GM12872 (cell line): ENCODE measurements at regions not wholly inside any gene's neighbourhood (a gene's known extent, or its start where the extent isn't known, plus 50 kb on each side); places are given as distances from the start of the nearest gene placed in this dataset.

Source experiments
- TF ChIP-seq, protein P1 (sequence below): IDR thresholded peaks from 3 replicates; pipeline ENCODE4 v1.5.1; 2011; ENCODE audit warnings: low read depth, mild to moderate bottlenecking, low read length, moderate library complexity; ENCODE audit not compliant: insufficient read depth

DNA sequence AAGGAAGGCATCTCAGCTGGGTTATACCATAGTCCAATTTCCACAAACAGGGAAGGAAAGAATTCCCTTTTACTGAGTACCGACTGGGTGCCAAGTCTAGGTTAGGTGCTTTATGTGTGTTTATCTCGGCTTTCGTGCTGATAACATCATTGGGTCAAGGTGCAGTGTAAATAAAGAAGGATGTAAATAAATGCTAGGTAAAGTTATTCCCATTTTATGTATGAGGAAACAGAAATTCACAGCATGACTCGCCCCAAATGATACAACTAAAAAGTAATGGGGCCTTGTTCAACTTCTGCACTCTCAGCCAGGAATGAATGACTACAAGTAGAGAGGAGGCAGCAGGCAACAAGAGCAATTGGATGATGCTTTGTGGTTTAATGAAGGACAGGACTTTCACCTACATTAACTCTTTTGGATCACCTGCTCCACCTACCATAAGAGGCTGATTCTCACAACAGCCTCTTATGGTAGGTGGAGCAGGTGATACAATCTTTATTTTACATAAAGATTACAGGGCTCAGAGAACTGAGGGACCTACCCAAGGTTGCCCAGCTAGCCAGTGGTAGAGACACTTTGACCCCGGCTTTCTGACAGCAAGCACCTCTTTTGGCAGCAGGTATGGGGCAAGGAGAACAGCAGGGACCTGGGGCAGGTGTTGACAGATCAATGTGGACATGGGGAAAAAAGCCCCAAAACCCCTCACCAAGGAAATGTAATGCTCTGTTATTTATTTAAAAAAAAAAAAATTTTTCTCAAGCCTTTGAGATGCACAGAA, 213.4 kb upstream of the NUDT4 start:
- TF ChIP-seq, protein P1, sequence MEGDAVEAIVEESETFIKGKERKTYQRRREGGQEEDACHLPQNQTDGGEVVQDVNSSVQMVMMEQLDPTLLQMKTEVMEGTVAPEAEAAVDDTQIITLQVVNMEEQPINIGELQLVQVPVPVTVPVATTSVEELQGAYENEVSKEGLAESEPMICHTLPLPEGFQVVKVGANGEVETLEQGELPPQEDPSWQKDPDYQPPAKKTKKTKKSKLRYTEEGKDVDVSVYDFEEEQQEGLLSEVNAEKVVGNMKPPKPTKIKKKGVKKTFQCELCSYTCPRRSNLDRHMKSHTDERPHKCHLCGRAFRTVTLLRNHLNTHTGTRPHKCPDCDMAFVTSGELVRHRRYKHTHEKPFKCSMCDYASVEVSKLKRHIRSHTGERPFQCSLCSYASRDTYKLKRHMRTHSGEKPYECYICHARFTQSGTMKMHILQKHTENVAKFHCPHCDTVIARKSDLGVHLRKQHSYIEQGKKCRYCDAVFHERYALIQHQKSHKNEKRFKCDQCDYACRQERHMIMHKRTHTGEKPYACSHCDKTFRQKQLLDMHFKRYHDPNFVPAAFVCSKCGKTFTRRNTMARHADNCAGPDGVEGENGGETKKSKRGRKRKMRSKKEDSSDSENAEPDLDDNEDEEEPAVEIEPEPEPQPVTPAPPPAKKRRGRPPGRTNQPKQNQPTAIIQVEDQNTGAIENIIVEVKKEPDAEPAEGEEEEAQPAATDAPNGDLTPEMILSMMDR: no peak

- TF ChIP-seq, protein P1: no peak
Measured at GRCh38 chr12:93165384-93165932, 212.3 kb upstream of the NUDT4 start.

GRCh38 chr12:93166541-93167307, 211.0 kb upstream of the NUDT4 start:
- TF ChIP-seq, protein P1: no peak

DNA sequence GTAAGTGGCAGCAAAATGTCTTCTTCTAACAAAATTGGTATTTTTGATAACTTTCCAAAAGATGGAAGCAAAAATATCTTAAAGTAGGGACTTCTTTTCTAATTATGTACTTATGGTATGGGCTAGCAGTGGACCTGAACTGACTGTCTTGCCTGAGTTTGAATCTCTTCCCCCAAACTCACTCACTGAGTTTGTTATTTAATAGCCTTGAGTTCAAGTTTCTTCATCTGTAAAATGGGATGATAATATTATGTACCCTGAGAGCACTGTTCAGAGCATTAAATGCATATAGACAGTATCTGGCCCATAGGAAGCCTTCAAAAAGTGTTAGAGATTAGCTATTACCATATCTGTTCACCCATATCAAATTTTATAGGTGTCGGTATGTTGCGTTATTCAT, 210.4 kb upstream of the NUDT4 start:
- TF ChIP-seq, protein P1: no peak

GRCh38 chr12:93167841-93168492, 209.8 kb upstream of the NUDT4 start:
- TF ChIP-seq, protein P1: no peak

DNA sequence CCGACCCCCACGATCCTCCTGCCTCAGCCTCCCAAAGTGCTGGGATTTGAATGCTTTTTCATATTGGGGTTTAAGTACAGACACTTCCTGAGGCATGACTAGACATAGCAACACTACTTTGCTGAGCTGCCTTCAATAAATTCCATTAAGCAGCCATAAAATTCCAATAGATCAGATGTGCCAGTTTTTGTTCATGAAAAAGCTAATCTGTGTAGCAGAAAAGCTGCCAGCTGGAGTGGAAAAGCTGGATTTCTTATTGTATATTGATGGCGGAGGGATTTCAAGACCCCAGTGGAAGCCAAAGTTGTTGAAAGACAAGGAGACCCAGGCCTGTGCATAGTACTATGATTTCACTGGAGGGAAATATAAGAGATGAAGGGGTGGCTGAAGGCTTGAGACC, 209.0 kb upstream of the NUDT4 start:
- TF ChIP-seq, protein P1: no peak

GRCh38 chr12:93169536-93169935, 208.2 kb upstream of the NUDT4 start:
- TF ChIP-seq, protein P1: no peak
